Common myeloid progenitor, CD34-positive (primary cell): ENCODE measurements at regions not wholly inside any gene's neighbourhood (a gene's known extent, or its start where the extent isn't known, plus 50 kb on each side); places are given as distances from the start of the nearest gene placed in this dataset.
"Not testable (repeated sequence)": the region's sequence is repeated elsewhere in the genome, so short reads cannot be mapped to it uniquely, and the experiment has no call there.

Experiments
- CTCF ChIA-PET: fragments of 350-600 bp; sonication (Branson Sonifier 250); formaldehyde crosslinking; loops from one replicate; lab custom pipeline; 2021; ENCODE audit warnings: antibody characterized with exemption; lab: Charles Lee
- POLR2A ChIA-PET: fragments of 350-600 bp; sonication (Branson Sonifier 250); formaldehyde crosslinking; loops from one replicate; lab custom pipeline; 2021; ENCODE audit warnings: antibody characterized with exemption; lab: Charles Lee
- DNase-seq, 3 donors: peaks; one replicate each; pipeline versions ENCODE4 v3.0.0 to v3.0.0-alpha.2; 2013
- H3K27ac ChIP-seq, 2 experiments: 1 replicate in 1 of 2; 2 replicates in 1 of 2; pipeline ENCODE4 v1.7.0; 2013; ENCODE audit warnings: inconsistent platforms in 2 of 2, low read length in 2 of 2, mild to moderate bottlenecking in 2 of 2, low read depth in 1 of 2, moderate library complexity in 1 of 2; ENCODE audit not compliant: severe bottlenecking in 2 of 2, insufficient read depth in 1 of 2, poor library complexity in 1 of 2
- H3K27me3 ChIP-seq, 5 experiments: replicated peaks in 2 of 5; 1 replicate in 3 of 5; 2 replicates in 2 of 5; pipeline versions ENCODE4 v1.6.1 to v1.7.0; 2013; ENCODE audit warnings: low read length in 4 of 5, mild to moderate bottlenecking in 2 of 5, moderate library complexity in 2 of 5, inconsistent platforms in 1 of 5; ENCODE audit not compliant: insufficient read depth in 5 of 5, control insufficient read depth in 4 of 5
- H3K36me3 ChIP-seq, 4 experiments: 1 replicate in 2 of 4; 2 replicates in 2 of 4; pipeline versions ENCODE4 v1.6.1 to v1.7.0; 2013; ENCODE audit warnings: low read length in 3 of 4, control low read depth in 1 of 4, mild to moderate bottlenecking in 1 of 4; ENCODE audit not compliant: control insufficient read depth in 4 of 4, insufficient read depth in 4 of 4
- H3K4me1 ChIP-seq, 4 experiments: 1 replicate in 3 of 4; 2 replicates in 1 of 4; pipeline versions ENCODE4 v1.6.1 to v1.7.1; 2013; ENCODE audit warnings: low read length in 3 of 4, mild to moderate bottlenecking in 3 of 4, control low read depth in 1 of 4, inconsistent platforms in 1 of 4, moderate library complexity in 1 of 4; ENCODE audit not compliant: control insufficient read depth in 4 of 4, insufficient read depth in 4 of 4; ENCODE audit errors: control extremely low read depth in 1 of 4
- H3K4me3 ChIP-seq, 7 experiments: 1 replicate in 4 of 7; 2 replicates in 3 of 7; pipeline versions ENCODE4 v1.5.1 to v1.7.0; 2013; ENCODE audit warnings: mild to moderate bottlenecking in 7 of 7, low read length in 6 of 7, moderate library complexity in 6 of 7, inconsistent platforms in 2 of 7, low read depth in 2 of 7, control low read depth in 1 of 7; ENCODE audit not compliant: insufficient read depth in 4 of 7, control insufficient read depth in 1 of 7; ENCODE audit errors: extremely low read depth in 1 of 7
- H3K9me3 ChIP-seq, 5 experiments: 1 replicate in 4 of 5; 2 replicates in 1 of 5; pipeline versions ENCODE4 v1.6.1 to v1.7.1; 2013; ENCODE audit warnings: low read length in 4 of 5, mild to moderate bottlenecking in 2 of 5, inconsistent platforms in 1 of 5, low read depth in 1 of 5, moderate library complexity in 1 of 5; ENCODE audit not compliant: control insufficient read depth in 4 of 5, insufficient read depth in 2 of 5; ENCODE audit errors: control extremely low read depth in 1 of 5
- WGBS: methylation state at CpG from one replicate; pipeline ENCODE4 v1.1.5; 2013; ENCODE audit not compliant: insufficient coverage; 5-methylcytosine and 5-hydroxymethylcytosine counted together

DNA sequence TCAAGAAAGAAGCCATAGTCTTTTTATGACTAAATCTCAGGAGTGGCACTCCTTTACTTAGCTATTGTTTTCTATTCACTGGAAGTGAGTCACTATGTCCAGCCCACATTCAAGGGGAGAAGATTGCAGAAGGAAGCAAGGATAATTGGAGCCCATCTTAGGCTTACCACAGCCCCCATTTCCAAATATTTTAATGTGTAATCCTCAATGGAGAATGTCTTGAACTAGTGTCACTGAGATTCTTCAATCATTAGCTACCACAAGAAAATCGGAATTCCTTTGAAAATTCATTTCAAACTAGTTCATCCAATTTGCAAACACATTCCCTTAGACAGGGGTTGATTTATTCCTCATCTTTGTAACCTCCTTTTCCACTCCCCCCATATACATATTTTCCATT, 84.7 kb downstream of the DLEU7 start:
- DNase-seq, result no peak
- CTCF ChIA-PET, result no interaction called here
- Histone ChIP-seq H3K4me1 (peaks cover 0 to 4% (median 0%) of the 10 kb centered on the region in 4 experiments), H3K9me3 (peaks cover 0 to 3% (median 0%) of the 10 kb centered on the region in 5 experiments), H3K27me3 (no peaks in the 10 kb centered on the region), H3K36me3 (no peaks in the 10 kb centered on the region), H3K4me3 (no peak overlapping the region), H3K27ac (no peak overlapping the region)
- POLR2A ChIA-PET, result no interaction called here
- 100% methylated on average over 1 of the region's 1 CpG for WGBS

DNA sequence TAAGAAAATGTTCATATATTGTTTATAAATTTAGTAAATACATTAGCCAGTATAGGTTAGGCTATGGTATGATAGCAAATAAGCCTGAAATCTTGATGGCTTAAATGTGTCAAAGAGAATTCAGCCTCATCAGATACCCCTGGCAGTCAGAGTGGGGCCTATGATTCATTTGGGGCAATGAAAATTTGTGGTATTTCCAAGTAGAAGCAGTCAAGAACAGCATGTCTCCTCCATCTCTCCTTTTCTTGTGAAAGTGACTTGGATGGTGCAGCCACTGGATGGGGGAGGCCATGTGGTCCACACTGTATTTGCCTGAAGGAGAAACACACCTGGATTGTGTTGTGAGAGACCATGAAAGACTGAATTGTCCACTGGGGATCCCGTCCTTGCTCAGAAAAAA, 82.7 kb downstream of the DLEU7 start:
- H3K9me3 ChIP-seq, result peaks cover 0 to 3% (median 0%) of the 10 kb centered on the region in 5 experiments
- no CpG with 5 or more reads among the region's 1 CpG for WGBS
- no peaks in the 10 kb centered on the region for H3K27me3 ChIP-seq
- POLR2A ChIA-PET, result no interaction called here
- no peak for DNase-seq
- CTCF ChIA-PET, result no interaction called here
- H3K4me1 ChIP-seq, result peaks cover 0 to 4% (median 0%) of the 10 kb centered on the region in 4 experiments
- H3K27ac ChIP-seq, result no peak overlapping the region
- no peaks in the 10 kb centered on the region for H3K36me3 ChIP-seq
- no peak overlapping the region for H3K4me3 ChIP-seq

DNA sequence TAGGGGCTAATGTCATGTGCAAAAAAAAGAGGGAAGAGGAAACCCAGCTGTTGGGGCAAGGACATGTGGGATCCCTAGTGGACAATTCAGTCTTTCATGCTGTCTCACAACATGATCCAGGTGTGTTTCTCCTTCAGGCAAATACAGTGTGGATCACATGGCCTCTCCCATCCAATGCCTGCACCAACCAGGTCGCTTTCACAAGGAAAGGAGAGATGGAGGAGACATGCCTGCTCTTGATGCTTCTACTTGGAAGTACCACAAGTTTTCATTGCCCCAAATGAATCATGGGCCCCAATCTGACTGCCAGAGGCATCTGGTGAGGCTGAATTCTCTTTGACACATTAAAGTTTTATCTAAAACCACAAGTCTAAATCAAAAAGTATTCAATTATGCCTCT, 82.1 kb downstream of the DLEU7 start:
- Histone ChIP-seq H3K4me3 (no peak overlapping the region), H3K27me3 (no peaks in the 10 kb centered on the region), H3K36me3 (no peaks in the 10 kb centered on the region), H3K4me1 (peaks cover 0 to 1% (median 0%) of the 10 kb centered on the region in 4 experiments), H3K27ac (no peak overlapping the region), H3K9me3 (peaks cover 0 to 3% (median 0%) of the 10 kb centered on the region in 5 experiments)
- ChIA-PET POLR2A (no interaction called here), CTCF (no interaction called here)
- DNase-seq, result no peak
- WGBS, result no CpG with 5 or more reads among the region's 1 CpG

DNA sequence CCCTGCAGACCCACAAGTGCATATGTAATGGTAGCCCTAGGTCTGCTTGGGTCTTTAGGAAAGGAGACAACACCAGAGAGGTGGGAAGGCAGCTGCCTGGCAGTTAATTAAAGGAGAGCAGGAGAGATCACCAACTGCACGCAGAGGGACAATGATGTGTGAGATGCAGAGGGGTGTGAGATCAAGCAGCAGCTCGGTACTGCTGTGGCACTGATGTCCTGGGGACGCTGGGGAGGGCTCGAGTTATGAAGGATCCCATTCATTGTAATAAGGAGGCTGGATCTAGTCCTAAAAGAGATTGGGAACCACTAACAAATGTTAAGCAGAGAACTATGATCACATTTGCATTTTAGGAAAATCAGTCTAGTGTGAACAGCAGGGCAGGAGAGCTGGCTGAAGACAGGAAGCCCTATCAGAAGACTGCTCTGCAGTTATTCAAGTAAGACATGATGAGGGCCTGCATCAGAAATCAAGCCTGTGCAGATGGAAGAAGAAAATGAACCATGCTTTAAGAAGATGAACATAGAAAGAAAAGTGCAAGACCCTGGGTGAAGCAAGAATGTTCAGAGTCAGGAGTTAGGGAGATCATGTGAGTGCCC, 80.4 kb downstream of the DLEU7 start:
- ChIA-PET POLR2A (no interaction called here), CTCF (interaction anchor here (0.7 kb wide), 1 partner anchor 212 kb away, joined by 3 read pairs; no protein-coding TSS in a partner anchor)
- peaks cover 0 to 3% (median 0%) of the 10 kb centered on the region in 5 experiments for H3K9me3 ChIP-seq
- H3K4me3 ChIP-seq, result no peak overlapping the region
- no peaks in the 10 kb centered on the region for H3K36me3 ChIP-seq
- H3K27ac ChIP-seq, result no peak overlapping the region
- no peak for DNase-seq
- 97% methylated on average over 3 of the region's 4 CpGs for WGBS
- no peaks in the 10 kb centered on the region for H3K4me1 ChIP-seq
- H3K27me3 ChIP-seq, result no peaks in the 10 kb centered on the region

DNA sequence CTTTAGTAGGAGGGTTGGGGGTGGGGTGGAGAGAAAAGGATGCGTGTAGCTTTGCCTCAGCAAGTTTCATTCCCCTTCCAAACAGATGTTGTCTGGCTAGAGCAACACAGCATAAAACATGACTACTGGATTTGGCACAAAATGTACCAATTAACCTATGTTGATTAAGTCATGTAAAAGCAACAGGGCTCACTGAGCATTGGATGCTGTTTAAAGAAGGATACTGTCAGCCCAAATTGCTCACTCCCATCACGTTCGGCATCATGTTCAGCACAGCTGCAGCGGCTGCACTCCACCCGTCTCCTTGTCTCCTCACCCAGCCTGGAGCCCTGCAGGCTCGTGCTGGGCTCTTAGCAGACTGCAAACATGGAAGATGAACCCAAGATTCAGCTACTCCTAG, 77.5 kb downstream of the DLEU7 start:
- Histone ChIP-seq H3K4me3 (no peak overlapping the region), H3K27me3 (no peaks in the 10 kb centered on the region), H3K36me3 (no peaks in the 10 kb centered on the region), H3K4me1 (no peaks in the 10 kb centered on the region), H3K27ac (no peak overlapping the region), H3K9me3 (no peaks in the 10 kb centered on the region)
- ChIA-PET POLR2A (no interaction called here), CTCF (no interaction called here)
- no peak for DNase-seq
- 99% methylated on average over 6 of the region's 6 CpGs for WGBS

DNA sequence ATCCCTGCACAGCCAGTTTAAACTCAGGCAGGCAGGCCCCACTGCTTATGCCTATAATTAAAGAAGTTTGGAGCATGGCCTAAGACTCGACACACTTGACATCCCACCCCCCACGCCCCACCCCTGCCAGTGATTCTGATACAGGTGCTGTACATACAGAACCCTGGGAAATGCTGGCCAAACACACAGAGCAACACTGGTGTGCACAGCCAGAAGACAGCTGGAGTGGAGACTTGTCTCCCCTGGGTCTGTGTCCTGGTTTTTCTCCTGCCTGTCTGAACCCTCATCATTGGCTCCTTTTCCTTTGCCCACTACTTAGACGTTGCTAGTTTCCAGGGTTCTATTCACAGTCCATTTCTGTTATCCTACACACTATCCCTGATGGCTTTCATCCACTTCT, 76.8 kb downstream of the DLEU7 start:
- Histone ChIP-seq H3K27ac (no peak overlapping the region), H3K9me3 (no peaks in the 10 kb centered on the region), H3K4me3 (no peak overlapping the region), H3K36me3 (no peaks in the 10 kb centered on the region), H3K4me1 (no peaks in the 10 kb centered on the region), H3K27me3 (no peaks in the 10 kb centered on the region)
- WGBS, result 93% methylated on average over 2 of the region's 3 CpGs
- ChIA-PET POLR2A (no interaction called here), CTCF (no interaction called here)
- DNase-seq, result no peak

DNA sequence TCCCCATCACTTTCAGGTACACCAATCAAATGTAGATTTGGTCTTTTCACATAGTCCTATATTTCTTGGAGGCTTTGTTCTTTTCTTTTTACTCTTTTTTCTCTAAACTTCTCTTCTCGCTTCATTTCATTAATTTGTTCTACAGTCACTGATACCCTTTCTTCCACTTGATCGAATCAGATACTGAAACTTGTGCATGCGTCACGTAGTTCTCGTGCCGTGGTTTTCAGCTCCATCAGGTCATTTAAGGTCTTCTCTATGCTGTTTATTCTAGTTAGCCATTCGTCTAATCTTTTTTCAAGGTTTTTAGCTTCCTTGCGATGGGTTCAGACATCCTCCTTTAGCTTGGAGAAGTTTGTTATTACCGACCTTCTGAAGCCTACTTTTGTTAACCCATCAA, 70.6 kb downstream of the DLEU7 start:
- H3K36me3 ChIP-seq, H3K4me3 ChIP-seq, CTCF ChIA-PET, DNase-seq, POLR2A ChIA-PET, H3K27me3 ChIP-seq, H3K27ac ChIP-seq, H3K4me1 ChIP-seq: not testable (repeated sequence)
- peaks cover 0 to 14% (median 2%) of the 10 kb centered on the region in 5 experiments for H3K9me3 ChIP-seq
- WGBS, result 90% methylated on average over 9 of the region's 9 CpGs
